Loucy (cell line): ENCODE measurements at regions not wholly inside any gene's neighbourhood (a gene's known extent, or its start where the extent isn't known, plus 50 kb on each side); places are given as distances from the start of the nearest gene placed in this dataset.

ENCODE experiments used
- H2AFZ ChIP-seq: fragments of 200-600 bp; sonication (generic); 2 replicates; pipeline ENCODE4 v1.6.0; 2016; ENCODE audit warnings: antibody characterized with exemption, mild to moderate bottlenecking, low read length, moderate library complexity
- H3F3A ChIP-seq: fragments of 200-600 bp; 2 replicates; pipeline ENCODE4 v1.6.0; 2016; ENCODE audit warnings: antibody characterized with exemption, low read depth, mild to moderate bottlenecking
- H3K27me3 ChIP-seq: fragments of 200-600 bp; sonication (generic); 2 replicates; pipeline ENCODE4 v1.6.1; 2014; ENCODE audit warnings: low read length, mild to moderate bottlenecking; ENCODE audit not compliant: insufficient read depth, poor library complexity, severe bottlenecking
- H3K36me3 ChIP-seq: fragments of 200-600 bp; sonication (generic); 2 replicates; pipeline ENCODE4 v1.6.1; 2016; ENCODE audit warnings: low read length; ENCODE audit not compliant: insufficient read depth
- H3K4me1 ChIP-seq: fragments of 200-600 bp; sonication (generic); 2 replicates; pipeline ENCODE4 v1.5.1; 2014; ENCODE audit warnings: low read length, mild to moderate bottlenecking; ENCODE audit not compliant: insufficient read depth, poor library complexity, severe bottlenecking
- H3K4me2 ChIP-seq: fragments of 200-600 bp; sonication (generic); 2 replicates; pipeline ENCODE4 v1.6.0; 2014; ENCODE audit warnings: antibody characterized with exemption, low read length, low read depth, mild to moderate bottlenecking; ENCODE audit not compliant: poor library complexity, severe bottlenecking
- H3K4me3 ChIP-seq: fragments of 200-600 bp; sonication (generic); 2 replicates; pipeline ENCODE4 v1.5.1; 2014; ENCODE audit warnings: low read length, mild to moderate bottlenecking, mixed read lengths; ENCODE audit not compliant: poor library complexity, severe bottlenecking
- H3K79me2 ChIP-seq: fragments of 200-600 bp; sonication (generic); 2 replicates; pipeline ENCODE4 v1.6.1; 2014; ENCODE audit warnings: low read length; ENCODE audit not compliant: insufficient read depth
- H3K9ac ChIP-seq: fragments of 200-600 bp; sonication (generic); 2 replicates; pipeline ENCODE4 v1.6.0; 2014; ENCODE audit warnings: mild to moderate bottlenecking, low read depth, low read length, moderate library complexity; ENCODE audit not compliant: poor library complexity, severe bottlenecking
- H3K9me2 ChIP-seq: fragments of 200-600 bp; sonication (generic); replicated peaks from 2 replicates; pipeline ENCODE4 v1.6.1; 2016; ENCODE audit warnings: low read depth, low read length, mixed read lengths
- H3K9me3 ChIP-seq: fragments of 200-600 bp; sonication (generic); 2 replicates; pipeline ENCODE4 v1.6.1; 2014; ENCODE audit warnings: mild to moderate bottlenecking, antibody characterized with exemption, low read length, low read depth; ENCODE audit not compliant: insufficient read depth
- H4K20me1 ChIP-seq: fragments of 200-600 bp; sonication (generic); 2 replicates; pipeline ENCODE4 v1.6.0; 2014; ENCODE audit warnings: antibody characterized with exemption, low read length, mild to moderate bottlenecking; ENCODE audit not compliant: insufficient read depth, poor library complexity, severe bottlenecking
- CTCF ChIP-seq: fragments of 200-600 bp; sonication (generic); conservative IDR thresholded peaks from 2 replicates; pipeline ENCODE4 v1.5.1; 2014; ENCODE audit warnings: mild to moderate bottlenecking, antibody characterized with exemption, low read length
- EZH2phosphoT487 ChIP-seq: fragments of 200-600 bp; IDR thresholded peaks from 2 replicates; pipeline ENCODE4 v1.6.1; 2018; ENCODE audit warnings: antibody characterized with exemption, mild to moderate bottlenecking, moderate library complexity, borderline replicate concordance

- H3K9me3 ChIP-seq = no peaks in the 10 kb centered on the region
- H3K79me2 ChIP-seq = no peaks in the 10 kb centered on the region
- no peaks in the 10 kb centered on the region for H3K36me3 ChIP-seq
- no peaks in the 10 kb centered on the region for H3F3A ChIP-seq
- TF ChIP-seq EZH2phosphoT487 (no peak), CTCF (no peak)
- H4K20me1 ChIP-seq = no peaks in the 10 kb centered on the region
- H3K27me3 ChIP-seq = no peaks in the 10 kb centered on the region
- no peak overlapping the region for H3K4me3 ChIP-seq
- no peaks in the 10 kb centered on the region for H3K9me2 ChIP-seq
- no peak overlapping the region for H3K9ac ChIP-seq
- H3K4me2 ChIP-seq = no peak overlapping the region
- no peak overlapping the region for H2AFZ ChIP-seq
- no peaks in the 10 kb centered on the region for H3K4me1 ChIP-seq
These were observed 446.3 kb downstream of the OLFM4 start for GRCh38 chr13:53474878-53475277.

GRCh38 chr13:53490752-53491151 is 462.1 kb downstream of the OLFM4 start:
- Histone ChIP-seq H3K9me2 (no peaks in the 10 kb centered on the region), H3K4me2 (no peak overlapping the region), H3K4me1 (no peaks in the 10 kb centered on the region), H3K4me3 (no peak overlapping the region), H3K9ac (no peak overlapping the region), H4K20me1 (no peaks in the 10 kb centered on the region), H3K79me2 (no peaks in the 10 kb centered on the region), H3F3A (no peaks in the 10 kb centered on the region), H3K36me3 (no peaks in the 10 kb centered on the region), H3K27me3 (no peaks in the 10 kb centered on the region), H2AFZ (no peak overlapping the region), H3K9me3 (no peaks in the 10 kb centered on the region)
- no peak for TF ChIP-seq CTCF
- TF ChIP-seq EZH2phosphoT487 = no peak

GRCh38 chr13:53494406-53494805 is 465.8 kb downstream of the OLFM4 start:
- Histone ChIP-seq H3K4me3 (no peak overlapping the region), H3K9me2 (no peaks in the 10 kb centered on the region), H3K4me2 (no peak overlapping the region), H4K20me1 (no peaks in the 10 kb centered on the region), H3K4me1 (no peaks in the 10 kb centered on the region), H3K9me3 (no peaks in the 10 kb centered on the region), H2AFZ (no peak overlapping the region), H3K36me3 (no peaks in the 10 kb centered on the region), H3F3A (no peaks in the 10 kb centered on the region), H3K9ac (no peak overlapping the region), H3K79me2 (no peaks in the 10 kb centered on the region), H3K27me3 (no peaks in the 10 kb centered on the region)
- TF ChIP-seq CTCF (no peak), EZH2phosphoT487 (no peak)
